Cardiac fibroblast (primary cell): ENCODE measurements at regions not wholly inside any gene's neighbourhood (a gene's known extent, or its start where the extent isn't known, plus 50 kb on each side); places are given as distances from the start of the nearest gene placed in this dataset.
A peak's percentile ranks its signal among the peaks of the same experiment; 100 is the strongest.

Experiments used
- DNase-seq, 2 donors: peaks; one replicate each; pipeline versions ENCODE4 v3.0.0 to v3.0.0-alpha.2; 2010; ENCODE audit warnings: low read depth in 2 of 2
- H3K4me3 ChIP-seq, 2 donors: replicated peaks in 1 of 2; 1 replicate in 1 of 2; 2 replicates in 1 of 2; pipeline ENCODE4 v1.5.1; 2011; ENCODE audit warnings: low read depth in 2 of 2, low read length in 2 of 2, mild to moderate bottlenecking in 2 of 2, moderate library complexity in 1 of 2
- CTCF ChIP-seq: IDR thresholded peaks from one replicate; pipeline ENCODE4 v1.5.1; 2011; ENCODE audit warnings: low read depth, mild to moderate bottlenecking, low read length, inconsistent platforms

DNA sequence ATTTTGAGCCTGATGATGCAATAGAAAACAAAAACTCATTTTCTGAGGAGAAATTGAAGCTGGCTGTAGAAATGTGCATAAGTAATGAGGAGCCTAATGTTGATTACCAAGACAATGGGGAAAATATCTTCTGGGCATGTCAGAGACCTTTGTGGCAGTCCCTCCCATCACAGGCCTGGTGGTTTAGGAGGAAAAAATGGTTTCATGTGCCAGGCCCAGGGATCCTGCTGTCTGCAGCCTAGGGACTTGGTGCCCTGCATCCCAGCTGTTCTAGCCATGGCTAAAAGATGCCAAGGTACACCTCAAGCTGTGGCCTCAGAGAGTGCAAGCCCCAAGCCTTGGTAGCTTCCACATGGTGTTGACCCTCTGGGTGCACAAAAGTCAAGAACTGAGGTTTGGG lies 128.7 kb upstream of the ARHGEF9 start:
- no peak overlapping the region for H3K4me3 ChIP-seq
- no peak for TF ChIP-seq CTCF
- no peak for DNase-seq

DNA sequence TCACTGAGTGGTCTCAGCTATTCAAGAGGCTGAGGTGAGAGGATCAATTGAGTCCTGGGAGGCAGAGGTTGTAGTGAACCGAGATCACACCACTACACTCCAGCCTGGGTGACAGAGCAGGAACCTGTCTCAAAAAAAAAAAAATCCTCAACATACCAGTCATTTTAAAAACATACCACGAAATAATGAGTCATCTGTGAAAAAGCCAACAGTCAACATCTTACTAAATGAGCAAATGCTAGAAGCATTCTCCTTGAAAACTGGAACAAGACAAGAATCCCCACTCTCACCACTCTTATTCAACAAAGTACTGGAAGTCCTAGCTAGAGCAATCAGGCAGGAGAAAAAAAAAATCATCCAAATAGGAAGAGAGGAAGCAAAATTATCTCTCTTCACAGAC lies 104.0 kb upstream of the ARHGEF9 start:
- TF ChIP-seq CTCF, result no peak
- peak in 1 of 2 donors; percentile 89 for DNase-seq
- no peak overlapping the region for H3K4me3 ChIP-seq

- DNase-seq, result no peak
- no peak for TF ChIP-seq CTCF
- H3K4me3 ChIP-seq, result no peak overlapping the region
Measured at GRCh38 chrX:63884821-63885790, 100.1 kb upstream of the ARHGEF9 start.

DNA sequence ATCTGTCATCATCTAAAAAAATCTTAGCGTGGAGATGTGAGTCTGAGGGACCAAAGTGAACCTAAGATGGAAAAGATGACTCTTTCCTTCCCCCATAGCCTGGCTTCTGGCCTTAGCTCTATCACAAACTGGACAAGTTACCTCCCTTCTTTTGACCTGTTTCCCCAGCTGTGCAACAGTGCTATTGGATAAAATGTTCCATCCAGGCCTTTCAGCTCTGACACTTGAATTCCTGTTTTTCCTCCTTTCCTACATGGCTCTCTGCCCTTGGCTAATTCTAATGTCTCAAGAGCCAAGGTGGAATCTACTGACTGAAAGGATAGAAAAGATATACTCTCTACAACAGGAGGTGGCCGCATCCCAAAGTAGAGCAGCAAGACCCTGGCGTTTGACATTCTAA lies 84.5 kb upstream of the ARHGEF9 start:
- H3K4me3 ChIP-seq, result no peak overlapping the region
- TF ChIP-seq CTCF, result no peak
- no peak for DNase-seq

DNA sequence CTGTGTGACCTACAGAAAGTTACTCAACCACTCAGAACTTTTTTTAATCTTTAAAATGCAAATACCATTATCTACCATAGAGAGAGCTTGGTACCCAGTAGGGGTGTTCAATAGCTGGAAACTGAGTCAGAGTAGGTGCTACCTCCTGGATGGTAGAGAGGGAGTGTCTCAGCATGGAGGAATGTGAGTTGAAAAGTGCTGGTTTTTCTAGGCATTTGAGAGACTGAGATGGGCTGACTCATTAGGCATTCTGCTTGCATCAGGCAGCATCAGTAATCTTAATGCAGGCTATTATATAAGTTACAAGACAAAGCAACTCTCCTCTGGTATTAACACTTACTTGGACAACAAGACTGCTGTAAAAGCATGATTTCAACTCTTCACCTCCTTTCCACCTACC lies 70.9 kb upstream of the ARHGEF9 start:
- no peak overlapping the region for H3K4me3 ChIP-seq
- peak in 1 of 2 donors; percentile 73 for DNase-seq
- TF ChIP-seq CTCF, result no peak

GRCh38 chrX:63835361-63835760 lies 50.3 kb upstream of the ARHGEF9 start:
- TF ChIP-seq CTCF, result no peak
- no peak for DNase-seq
- no peak overlapping the region for H3K4me3 ChIP-seq
